ENCODE measurements at regions not wholly inside any gene's neighbourhood (a gene's known extent, or its start where the extent isn't known, plus 50 kb on each side); places are given as distances from the start of the nearest gene placed in this dataset.

- no peak for DNase-seq (ENCODE audit: low read depth)
These were observed 116.9 kb upstream of the PTPN1 start for GRCh38 chr20:50393242-50393641.

DNA sequence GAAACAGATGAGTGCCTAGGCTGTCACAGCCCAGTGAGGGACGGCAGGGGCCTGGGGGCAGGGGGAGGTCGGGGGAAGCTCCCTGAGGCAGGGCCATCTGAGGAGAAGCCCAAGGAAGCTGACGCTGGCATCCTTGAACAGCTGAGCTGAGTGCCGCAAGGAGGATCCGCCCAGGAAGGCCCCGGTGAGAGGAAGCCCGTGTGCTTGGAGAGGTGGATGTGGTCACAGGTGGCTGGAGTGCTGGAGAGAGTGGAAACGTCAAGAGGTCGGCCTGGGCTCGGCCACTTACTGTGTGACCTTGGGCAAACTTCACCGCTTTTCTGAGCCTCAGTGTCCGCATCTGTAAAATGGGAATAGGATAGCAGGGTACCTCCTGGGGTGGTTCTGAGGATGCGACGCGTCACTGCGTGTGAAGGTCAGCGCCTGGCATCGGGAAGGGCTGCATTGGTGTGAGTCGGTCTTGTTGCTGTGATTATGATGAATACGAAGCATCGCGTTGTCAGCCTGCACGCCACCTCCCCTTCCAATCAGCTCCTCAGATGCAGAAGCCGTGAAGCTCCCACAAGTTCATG lies 116.1 kb upstream of the PTPN1 start:
- no peak for DNase-seq (ENCODE audit: low read depth)

DNA sequence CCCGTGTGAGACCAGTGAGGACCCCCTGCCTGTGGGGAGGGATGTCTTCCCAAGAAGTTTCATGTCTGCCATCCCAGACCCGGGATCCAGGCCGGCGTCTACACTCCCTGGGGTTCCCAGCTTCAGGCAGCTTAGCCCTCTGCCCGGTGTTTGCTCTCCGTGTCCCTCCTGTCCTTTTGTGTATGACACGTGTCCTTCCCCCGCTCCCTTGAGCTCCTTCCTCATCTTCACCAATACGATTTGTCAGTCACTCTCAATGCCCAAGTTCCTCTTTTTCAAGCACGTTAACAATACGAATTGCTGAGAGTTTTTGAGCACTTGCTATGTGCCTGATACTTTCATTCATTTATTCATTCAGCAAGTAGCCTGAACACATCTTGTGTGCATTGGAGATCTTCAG lies 115.6 kb upstream of the PTPN1 start:
- DNase-seq (ENCODE audit: low read depth), result no peak

GRCh38 chr20:50395251-50395729 lies 114.9 kb upstream of the PTPN1 start:
- peak; percentile 4 for DNase-seq (ENCODE audit: low read depth)

- DNase-seq (ENCODE audit: low read depth), result no peak
These were observed 114.2 kb upstream of the PTPN1 start for GRCh38 chr20:50395914-50396488.

DNA sequence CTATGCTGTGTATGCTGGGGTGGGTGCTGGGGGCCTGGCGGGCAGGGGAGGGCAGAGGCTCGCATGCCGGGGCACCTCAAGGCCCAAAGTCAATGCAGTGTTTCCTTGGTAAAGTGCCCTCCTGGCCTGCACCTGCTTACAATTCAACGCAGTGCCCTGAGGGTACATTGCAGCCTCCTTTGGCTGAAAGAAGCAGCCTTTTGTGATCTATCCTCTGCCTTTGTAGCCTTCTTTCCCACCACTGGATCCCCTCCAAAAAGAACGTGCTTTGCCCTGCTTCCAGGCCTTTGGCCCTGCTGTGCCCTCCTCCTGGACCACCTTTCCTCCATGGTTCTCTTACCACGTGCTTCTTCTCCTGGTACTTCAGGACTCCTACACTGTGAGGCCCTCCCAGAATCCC lies 113.6 kb upstream of the PTPN1 start:
- no peak for DNase-seq (ENCODE audit: low read depth)

- DNase-seq (ENCODE audit: low read depth), result no peak
These were observed 113.1 kb upstream of the PTPN1 start for GRCh38 chr20:50397058-50397457.

- DNase-seq (ENCODE audit: low read depth), result no peak
These were observed 112.1 kb upstream of the PTPN1 start for GRCh38 chr20:50398064-50398463.

- DNase-seq (ENCODE audit: low read depth), result no peak
These were observed 111.7 kb upstream of the PTPN1 start for GRCh38 chr20:50398471-50398820.

GRCh38 chr20:50398821-50399554 lies 111.2 kb upstream of the PTPN1 start:
- DNase-seq (ENCODE audit: low read depth), result no peak

DNA sequence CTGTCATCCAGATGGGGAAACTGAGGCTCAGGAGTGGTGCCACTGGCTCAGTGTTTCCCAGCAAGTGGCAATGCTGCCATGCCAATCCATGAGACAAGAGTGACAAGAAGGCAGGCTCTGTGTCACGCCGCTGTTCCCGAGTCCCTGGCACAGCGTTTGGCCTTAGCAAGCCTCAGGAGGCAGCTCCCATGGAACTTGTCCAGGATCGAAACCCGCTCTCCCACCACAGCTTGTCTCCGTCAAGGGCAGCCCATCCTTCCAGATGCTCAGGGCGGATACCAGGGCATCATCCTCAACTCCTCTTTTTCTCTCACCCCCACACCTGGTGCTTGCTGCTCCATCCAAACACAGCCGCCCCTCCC lies 110.6 kb upstream of the PTPN1 start:
- DNase-seq (ENCODE audit: low read depth), result no peak

DNA sequence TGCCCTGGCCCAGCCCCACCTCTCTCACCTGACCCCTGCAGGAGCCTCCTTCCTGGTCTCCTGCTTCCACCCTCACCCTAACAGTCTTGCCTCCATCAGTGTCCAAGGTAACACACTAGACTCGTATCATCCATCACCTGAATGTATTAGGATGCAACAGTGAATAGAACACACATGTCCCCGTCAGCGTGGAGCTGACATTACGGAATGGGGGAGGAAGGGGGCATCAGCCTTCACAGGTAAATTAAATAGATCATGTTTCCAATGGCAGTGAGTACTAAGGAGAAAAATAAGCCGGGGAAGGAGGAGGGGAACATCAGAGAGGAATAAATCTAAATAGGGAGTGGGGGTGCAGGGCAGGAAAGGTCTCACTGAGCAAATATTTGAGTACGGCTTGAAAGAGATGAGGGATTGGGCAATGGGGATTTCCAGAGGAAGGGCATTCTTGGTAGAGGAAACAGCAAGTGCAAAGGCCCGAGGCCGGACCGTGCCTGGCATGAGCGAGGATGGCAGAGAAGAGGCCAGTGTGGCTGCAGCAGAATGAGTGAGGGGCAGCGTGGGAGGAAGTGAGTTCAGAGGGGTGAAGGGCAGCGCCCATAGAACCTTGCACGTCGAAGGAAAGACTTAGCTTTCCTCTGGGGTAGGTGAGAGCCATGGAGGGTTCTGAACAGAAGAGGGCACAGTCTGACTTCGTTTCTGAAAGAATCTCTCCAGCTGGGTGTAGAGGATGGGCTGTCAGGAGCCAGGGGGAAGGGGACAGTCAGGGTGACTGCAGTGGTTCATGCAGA lies 110.1 kb upstream of the PTPN1 start:
- DNase-seq (ENCODE audit: low read depth), result no peak

- no peak for DNase-seq (ENCODE audit: low read depth)
These were observed 109.2 kb upstream of the PTPN1 start for GRCh38 chr20:50400705-50401586.

- DNase-seq (ENCODE audit: low read depth), result no peak
These were observed 108.4 kb upstream of the PTPN1 start for GRCh38 chr20:50401587-50402418.

GRCh38 chr20:50403565-50404418 lies 106.4 kb upstream of the PTPN1 start:
- no peak for DNase-seq (ENCODE audit: low read depth)

- no peak for DNase-seq (ENCODE audit: low read depth)
These were observed 105.6 kb upstream of the PTPN1 start for GRCh38 chr20:50404419-50405234.

DNA sequence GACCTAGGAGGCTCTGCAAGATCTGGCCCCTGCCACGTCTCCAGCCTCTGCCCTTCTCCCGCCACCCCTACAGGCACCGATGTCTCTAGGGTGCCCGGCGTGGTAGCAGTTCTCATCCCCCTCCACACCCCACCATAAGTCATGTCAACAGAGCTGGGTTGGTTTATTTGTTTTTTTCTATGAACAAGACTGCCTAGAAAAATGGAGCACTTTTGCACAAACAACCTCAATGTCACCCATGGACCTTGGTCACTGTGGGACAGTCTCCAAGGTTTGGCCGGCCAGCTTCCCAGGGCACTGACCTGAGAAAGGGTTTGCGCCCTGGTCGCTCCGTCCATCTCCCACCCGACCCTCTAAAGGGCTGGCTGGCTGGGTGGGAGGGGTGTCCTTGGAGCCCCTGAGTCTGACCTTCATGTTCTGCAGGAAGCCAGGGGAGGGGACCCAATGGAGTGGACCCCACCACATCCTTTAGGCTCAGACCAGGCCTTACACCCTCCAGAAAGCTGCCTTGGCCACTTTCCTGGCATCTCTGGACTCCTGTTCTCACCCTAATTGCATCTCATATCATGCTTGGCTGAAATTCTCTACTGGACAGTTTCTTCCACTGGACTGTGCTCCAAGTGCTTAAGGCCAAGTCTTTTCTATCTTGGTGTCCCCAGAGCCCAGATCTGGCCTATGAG lies 104.8 kb upstream of the PTPN1 start:
- DNase-seq (ENCODE audit: low read depth), result no peak

GRCh38 chr20:50405915-50406609 lies 104.1 kb upstream of the PTPN1 start:
- DNase-seq (ENCODE audit: low read depth), result no peak

Data from fibroblast of the conjunctiva (primary cell).